Superior temporal gyrus (tissue), 1 donor: ENCODE measurements at regions not wholly inside any gene's neighbourhood (a gene's known extent, or its start where the extent isn't known, plus 50 kb on each side); places are given as distances from the start of the nearest gene placed in this dataset.
"Not testable (repeated sequence)": the region's sequence is repeated elsewhere in the genome, so short reads cannot be mapped to it uniquely, and the experiment has no call there.

ENCODE experiments used
- DNase-seq: peaks from one replicate; pipeline ENCODE4 v3.0.0-alpha.2; 2016; ENCODE audit errors: extremely low spot score

GRCh38 chr12:68422956-68423574 is 90.9 kb upstream of the MDM1 start:
- DNase-seq = no peak

GRCh38 chr12:68425998-68426397 is 93.8 kb upstream of the MDM1 start:
- DNase-seq = no peak

- no peak for DNase-seq
Observed at GRCh38 chr12:68428211-68428610, 96.0 kb upstream of the MDM1 start.

DNA sequence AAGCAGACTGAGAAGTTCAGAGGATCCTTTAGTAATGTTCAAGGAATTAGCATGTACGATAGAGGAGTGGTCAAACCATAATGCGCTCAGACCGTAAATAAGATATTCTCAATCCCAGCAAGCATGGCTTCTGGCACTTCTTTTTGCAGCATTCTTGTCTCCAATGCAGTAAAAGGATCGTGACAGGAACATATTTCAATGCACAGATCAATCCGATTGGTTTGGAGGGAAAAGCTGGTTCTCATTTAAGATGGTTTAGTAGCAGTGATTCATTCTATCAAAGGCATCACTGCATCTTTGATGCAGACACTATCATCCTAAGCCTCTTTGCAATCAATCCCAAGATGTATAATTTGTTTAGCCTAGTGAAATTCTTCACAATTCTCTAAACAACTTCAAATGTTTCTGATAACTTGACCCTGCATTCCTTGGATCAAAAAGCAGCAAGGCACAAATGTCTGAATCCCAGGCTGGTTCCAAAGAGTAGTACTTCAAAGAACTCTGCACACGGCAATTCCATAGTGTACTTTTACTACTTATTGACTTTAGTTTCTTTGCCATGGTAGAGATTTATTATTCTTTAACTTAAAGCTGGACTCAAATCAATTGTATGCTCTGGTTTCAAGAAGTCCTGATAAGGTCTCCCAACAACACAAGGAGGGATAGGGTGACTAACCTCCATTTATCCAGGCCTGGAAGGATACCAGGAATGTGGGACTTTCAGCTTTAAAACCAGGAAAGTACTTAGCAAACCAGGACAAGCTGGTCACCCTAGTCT is 96.8 kb upstream of the MDM1 start:
- no peak for DNase-seq

DNA sequence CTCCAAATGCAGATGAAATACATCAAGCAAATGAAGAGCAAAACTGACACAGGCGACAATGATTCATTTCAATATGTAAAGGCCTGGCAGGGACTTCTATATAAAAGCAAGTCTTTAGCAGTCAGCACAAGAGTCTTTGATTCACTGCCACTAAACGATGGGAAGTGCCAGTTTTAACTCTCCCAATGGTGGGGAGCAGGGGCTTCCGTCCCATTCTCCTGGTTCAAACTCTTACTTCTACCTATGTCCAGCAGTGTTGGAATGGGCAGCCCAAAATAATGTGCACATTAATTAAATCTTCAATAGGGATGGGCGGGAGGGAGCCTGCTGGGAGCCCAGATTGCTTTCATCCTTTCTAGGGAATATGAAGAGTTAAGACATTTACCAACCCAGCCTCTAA is 97.5 kb upstream of the MDM1 start:
- DNase-seq = no peak

DNA sequence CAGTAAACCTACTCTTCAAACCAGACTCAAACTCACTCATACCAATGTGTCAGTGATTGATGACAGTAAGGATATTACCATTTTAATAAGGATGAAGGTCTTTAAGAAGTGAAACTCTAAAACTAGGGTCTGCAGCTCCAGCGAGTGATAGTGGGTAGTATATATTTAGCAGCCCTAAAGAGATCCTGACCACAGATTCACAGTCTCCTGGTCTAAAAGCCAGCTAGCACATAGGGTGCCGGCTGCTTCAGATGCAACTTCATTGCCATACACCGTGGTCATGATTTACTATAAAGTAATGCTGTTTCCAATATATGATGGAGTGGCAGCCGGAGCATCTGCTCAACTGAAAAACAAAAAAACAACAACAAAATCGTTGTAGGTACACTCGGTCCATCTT is 99.6 kb upstream of the MDM1 start:
- DNase-seq = no peak

DNA sequence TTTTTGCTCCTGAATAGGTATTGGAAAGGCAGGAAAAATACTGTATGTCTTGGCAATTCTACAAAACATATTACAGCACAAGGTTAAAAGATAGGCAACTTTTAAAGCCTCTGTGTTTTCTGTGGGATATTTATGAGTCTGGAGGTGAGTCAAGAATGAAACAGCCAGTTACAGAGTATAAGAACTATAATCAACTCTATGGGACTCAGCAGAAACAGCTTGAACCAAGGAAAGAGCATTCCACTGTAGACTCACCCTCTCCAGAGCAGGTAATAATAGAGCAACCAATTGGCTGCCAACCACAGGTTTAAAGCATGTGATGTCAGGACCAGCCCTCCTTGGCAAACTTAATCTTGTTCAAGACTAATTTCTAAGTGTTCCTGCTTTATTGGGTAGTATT is 100.5 kb upstream of the MDM1 start:
- no peak for DNase-seq

- DNase-seq = no peak
Observed at GRCh38 chr12:68434391-68435298, 102.5 kb upstream of the MDM1 start.

DNA sequence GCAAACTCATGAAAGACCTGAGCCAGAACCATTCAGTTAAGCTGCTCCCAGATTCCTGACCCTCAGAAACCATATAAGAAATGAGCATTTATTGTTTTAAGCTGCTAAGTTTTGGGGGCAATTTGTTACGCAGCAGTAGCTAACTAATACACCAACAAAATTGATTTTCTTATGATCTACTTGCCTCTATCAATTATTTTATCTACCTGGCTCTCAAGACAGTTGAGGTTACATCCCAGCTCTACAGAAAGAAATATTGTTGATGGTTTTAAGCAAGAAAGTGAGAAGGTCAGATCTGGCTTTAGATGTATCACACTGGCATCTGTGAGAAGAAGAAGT is 103.1 kb upstream of the MDM1 start:
- DNase-seq = no peak

GRCh38 chr12:68435816-68436215 is 103.7 kb upstream of the MDM1 start:
- no peak for DNase-seq

GRCh38 chr12:68438601-68439000 is 106.4 kb upstream of the MDM1 start:
- no peak for DNase-seq

- DNase-seq = no peak
Observed at GRCh38 chr12:68439368-68440045, 107.3 kb upstream of the MDM1 start.

- no peak for DNase-seq
Observed at GRCh38 chr12:68440068-68440581, 108.0 kb upstream of the MDM1 start.

GRCh38 chr12:68441167-68441566 is 109.0 kb upstream of the MDM1 start:
- DNase-seq = no peak

- not testable (repeated sequence) for DNase-seq
Observed at GRCh38 chr12:68442353-68442972, 110.3 kb upstream of the MDM1 start.

- not testable (repeated sequence) for DNase-seq
Observed at GRCh38 chr12:68443695-68444094, 111.5 kb upstream of the MDM1 start.

DNA sequence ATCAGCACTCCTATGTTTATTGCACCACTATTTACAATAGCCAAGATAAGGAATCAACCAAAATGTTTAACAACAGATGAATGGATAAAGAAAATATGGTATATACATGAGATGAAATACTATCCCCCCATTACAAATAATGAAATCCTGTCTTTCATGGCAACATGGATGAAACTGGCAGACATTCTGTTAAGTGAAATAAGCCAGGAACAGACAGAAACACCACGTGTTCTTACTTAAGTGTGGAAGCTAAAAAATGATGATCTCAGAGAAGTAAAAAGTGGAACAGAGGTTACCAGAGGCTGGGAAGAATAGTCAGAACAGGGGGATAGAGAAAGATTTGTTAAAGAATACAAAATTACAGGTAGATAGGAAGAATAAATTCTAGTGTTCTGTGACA is 113.7 kb upstream of the MDM1 start:
- DNase-seq = no peak

GRCh38 chr12:68446384-68446783 is 114.2 kb upstream of the MDM1 start:
- no peak for DNase-seq

DNA sequence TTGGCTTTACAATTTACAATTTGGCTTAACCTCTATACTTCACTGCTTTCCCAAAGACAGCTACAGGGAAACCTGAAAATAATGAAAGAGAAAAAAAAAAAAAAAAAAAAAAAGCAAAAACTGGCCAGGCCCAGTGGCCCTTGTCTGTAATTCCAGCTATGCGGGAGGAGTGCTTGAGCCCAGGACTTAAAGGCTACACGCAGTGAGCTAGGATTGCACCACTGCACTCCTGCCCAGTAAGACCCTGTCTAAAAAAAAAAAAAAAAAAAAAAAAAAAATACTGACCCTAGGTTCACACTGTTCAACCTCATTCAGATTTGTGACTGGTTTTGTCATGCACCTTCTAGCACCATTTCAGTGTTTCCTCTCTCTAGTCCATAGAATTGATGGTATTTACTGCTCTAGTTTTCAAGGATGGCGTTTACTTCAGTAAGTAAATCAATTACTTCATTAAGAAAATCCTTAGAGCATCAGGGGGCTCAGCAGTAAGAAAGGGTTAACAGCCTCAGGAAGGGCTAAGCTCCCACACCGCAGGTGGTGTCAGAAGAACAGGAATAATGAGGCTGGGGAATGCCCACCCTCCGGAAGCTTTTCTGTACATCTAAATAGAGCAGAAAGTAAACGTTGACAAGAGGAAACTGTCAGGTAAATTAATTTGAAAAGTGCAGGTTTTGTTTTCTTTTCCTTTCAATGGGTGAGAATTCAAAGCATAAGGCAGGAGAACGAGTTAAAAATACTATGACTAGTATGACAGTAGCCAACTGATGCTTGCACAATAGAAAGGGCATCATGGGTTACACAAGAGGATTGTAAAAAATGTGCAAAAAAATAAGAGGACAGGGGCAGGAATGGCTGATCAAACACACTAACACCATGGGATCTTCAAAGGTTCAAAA is 115.0 kb upstream of the MDM1 start:
- DNase-seq = no peak

GRCh38 chr12:68447797-68448260 is 115.7 kb upstream of the MDM1 start:
- no peak for DNase-seq
